NCI-H1436 treated with DMSO at 0.1 percent for 48 hours (cell line): ENCODE measurements at regions not wholly inside any gene's neighbourhood (a gene's known extent, or its start where the extent isn't known, plus 50 kb on each side); places are given as distances from the start of the nearest gene placed in this dataset.

Experiments used
- DNase-seq: peaks from one replicate; lab custom pipeline; 2025; lab: John Stamatoyannopoulos, UW

- no peak for DNase-seq
These were observed 1023.6 kb upstream of the RAG2 start for GRCh38 chr11:37621662-37622061.

- DNase-seq = no peak
These were observed 1018.3 kb upstream of the RAG2 start for GRCh38 chr11:37616291-37616690.

- DNase-seq = no peak
These were observed 1015.0 kb upstream of the RAG2 start for GRCh38 chr11:37613031-37613430.

GRCh38 chr11:37612146-37612545, 1014.1 kb upstream of the RAG2 start:
- DNase-seq = no peak

- DNase-seq = no peak
These were observed 1007.2 kb upstream of the RAG2 start for GRCh38 chr11:37605229-37605628.

- DNase-seq = no peak
These were observed 1000.3 kb upstream of the RAG2 start for GRCh38 chr11:37598381-37598780.

- no peak for DNase-seq
These were observed 999.7 kb upstream of the RAG2 start for GRCh38 chr11:37597776-37598175.

GRCh38 chr11:37595845-37596244, 997.8 kb upstream of the RAG2 start:
- no peak for DNase-seq

- no peak for DNase-seq
These were observed 976.3 kb upstream of the RAG2 start for GRCh38 chr11:37574361-37574760.

- no peak for DNase-seq
These were observed 974.6 kb upstream of the RAG2 start for GRCh38 chr11:37572491-37573171.

GRCh38 chr11:37571246-37571645, 973.2 kb upstream of the RAG2 start:
- no peak for DNase-seq

- DNase-seq = no peak
These were observed 963.0 kb upstream of the RAG2 start for GRCh38 chr11:37560991-37561390.

GRCh38 chr11:37560346-37560745, 962.3 kb upstream of the RAG2 start:
- DNase-seq = no peak

GRCh38 chr11:37558619-37559210, 960.7 kb upstream of the RAG2 start:
- DNase-seq = no peak

GRCh38 chr11:37557990-37558389, 960.0 kb upstream of the RAG2 start:
- no peak for DNase-seq

GRCh38 chr11:37552284-37552683, 954.2 kb upstream of the RAG2 start:
- no peak for DNase-seq

GRCh38 chr11:37544491-37544890, 946.5 kb upstream of the RAG2 start:
- no peak for DNase-seq

GRCh38 chr11:37533830-37534229, 935.8 kb upstream of the RAG2 start:
- no peak for DNase-seq

GRCh38 chr11:37533087-37533486, 935.1 kb upstream of the RAG2 start:
- DNase-seq = no peak

GRCh38 chr11:37532271-37532670, 934.2 kb upstream of the RAG2 start:
- DNase-seq = no peak

GRCh38 chr11:37527545-37527944, 929.5 kb upstream of the RAG2 start:
- no peak for DNase-seq

- no peak for DNase-seq
These were observed 927.3 kb upstream of the RAG2 start for GRCh38 chr11:37525336-37525735.

- no peak for DNase-seq
These were observed 921.7 kb upstream of the RAG2 start for GRCh38 chr11:37519781-37520180.

- DNase-seq = no peak
These were observed 914.2 kb upstream of the RAG2 start for GRCh38 chr11:37512156-37512780.
